Stimulated activated naive B cell treated with anti-CD40 and anti-IgM and Interleukin-4, amounts not matched to agents 10 μg/mL and 1 μg/mL and 100 μg/mL, for 72 hours (primary cell): ENCODE measurements at regions not wholly inside any gene's neighbourhood (a gene's known extent, or its start where the extent isn't known, plus 50 kb on each side); places are given as distances from the start of the nearest gene placed in this dataset.

ENCODE experiments used
- ATAC-seq, 2 donors: fragments of 150-1000 bp; cut with Tn5 transposase; replicated peaks; 2 replicates each; pipeline ENCODE4 v1.10.0; 2021; ENCODE audit warnings: moderate library complexity in 1 of 2
- DNase-seq: peaks from one replicate; pipeline ENCODE4 v3.0.0; 2021
- H3K27ac Mint-ChIP-seq: one replicate; pipeline ENCODE4 v1.8.0; 2022; ENCODE audit warnings: mild to moderate bottlenecking, mixed read lengths
- H3K27me3 Mint-ChIP-seq, 2 donors: one replicate each; pipeline ENCODE4 v1.8.0; 2022; ENCODE audit warnings: mixed read lengths in 2 of 2
- H3K36me3 Mint-ChIP-seq, 2 donors: one replicate each; pipeline ENCODE4 v1.8.0; 2022; ENCODE audit warnings: mixed read lengths in 2 of 2, mild to moderate bottlenecking in 1 of 2
- H3K4me1 Mint-ChIP-seq, 2 donors: one replicate each; pipeline ENCODE4 v1.8.0; 2022; ENCODE audit warnings: mixed read lengths in 2 of 2, mild to moderate bottlenecking in 1 of 2
- H3K4me3 Mint-ChIP-seq, 2 donors: one replicate each; pipeline ENCODE4 v1.8.0; 2022; ENCODE audit warnings: mild to moderate bottlenecking in 2 of 2, mixed read lengths in 2 of 2, moderate library complexity in 1 of 2
- H3K9me3 Mint-ChIP-seq, 2 donors: one replicate each; pipeline ENCODE4 v1.8.0; 2022; ENCODE audit warnings: mixed read lengths in 2 of 2, mild to moderate bottlenecking in 1 of 2

DNA sequence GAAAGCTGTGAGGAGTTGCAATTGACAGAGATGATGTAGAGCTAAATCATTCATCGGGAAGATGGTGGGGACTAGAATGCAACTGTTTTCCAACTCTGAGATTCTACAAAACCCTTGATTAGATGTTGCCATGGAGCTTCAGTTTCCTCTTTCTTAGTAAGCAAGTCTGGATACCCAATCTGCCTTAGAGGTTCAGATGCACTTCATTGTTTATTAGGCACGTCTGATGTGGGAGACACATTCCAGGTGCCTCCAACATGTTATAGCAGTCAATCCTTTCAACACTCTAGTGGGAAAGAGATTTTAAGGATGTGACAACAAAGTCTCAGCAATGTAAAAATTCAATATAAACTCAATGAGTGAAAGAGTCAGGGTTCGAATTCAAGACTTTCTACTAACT is 291.3 kb upstream of the PHYHIPL start:
- no peaks in the 10 kb centered on the region for H3K36me3 Mint-ChIP-seq
- H3K27ac Mint-ChIP-seq, result no peak overlapping the region
- no peaks in the 10 kb centered on the region for H3K27me3 Mint-ChIP-seq
- DNase-seq, result no peak
- H3K4me3 Mint-ChIP-seq, result no peak overlapping the region
- H3K9me3 Mint-ChIP-seq, result peaks cover 13 to 17% of the 10 kb centered on the region in 2 donors
- H3K4me1 Mint-ChIP-seq, result no peaks in the 10 kb centered on the region
- no peak for ATAC-seq

DNA sequence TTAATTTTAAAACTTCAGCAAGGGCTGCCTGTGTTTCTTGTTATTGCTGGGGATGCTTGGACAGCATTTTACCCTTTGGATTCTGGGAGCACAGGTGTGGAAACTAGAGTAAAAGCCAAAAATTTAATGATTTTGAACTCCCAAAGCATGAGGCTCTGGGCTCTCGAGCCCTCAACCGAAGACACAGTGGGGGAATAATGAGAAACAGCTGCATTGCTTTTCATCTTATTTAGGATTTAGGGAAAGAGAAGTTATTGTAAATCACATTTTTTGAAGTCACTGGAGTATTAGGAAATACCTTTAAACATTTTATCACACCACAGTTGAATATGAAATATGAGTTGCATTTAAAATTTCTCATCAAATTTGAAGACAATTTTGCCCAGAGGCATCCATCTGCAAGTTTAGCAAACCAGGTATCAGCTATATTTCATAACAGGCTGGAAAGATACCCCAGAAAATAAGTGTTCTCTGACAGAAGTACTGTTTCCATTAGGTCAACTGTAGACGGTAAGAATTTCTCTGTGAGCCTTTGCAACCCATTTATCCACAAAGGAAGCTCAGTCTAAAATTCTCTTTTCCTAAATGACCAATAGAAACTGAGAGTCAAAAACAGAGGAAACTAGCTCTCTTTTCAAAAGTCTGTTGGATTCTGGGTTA is 290.6 kb upstream of the PHYHIPL start:
- no peak overlapping the region for H3K4me3 Mint-ChIP-seq
- H3K9me3 Mint-ChIP-seq, result peaks cover 11 to 12% of the 10 kb centered on the region in 2 donors
- no peaks in the 10 kb centered on the region for H3K27me3 Mint-ChIP-seq
- H3K36me3 Mint-ChIP-seq, result no peaks in the 10 kb centered on the region
- DNase-seq (no peak), ATAC-seq (no peak)
- H3K4me1 Mint-ChIP-seq, result no peaks in the 10 kb centered on the region
- no peak overlapping the region for H3K27ac Mint-ChIP-seq

GRCh38 chr10:58886406-58886805 is 290.0 kb upstream of the PHYHIPL start:
- DNase-seq (no peak), ATAC-seq (no peak)
- H3K27me3 Mint-ChIP-seq, result no peaks in the 10 kb centered on the region
- no peak overlapping the region for H3K27ac Mint-ChIP-seq
- H3K4me3 Mint-ChIP-seq, result no peak overlapping the region
- no peaks in the 10 kb centered on the region for H3K36me3 Mint-ChIP-seq
- H3K4me1 Mint-ChIP-seq, result no peaks in the 10 kb centered on the region
- H3K9me3 Mint-ChIP-seq, result peaks cover 6 to 7% of the 10 kb centered on the region in 2 donors

DNA sequence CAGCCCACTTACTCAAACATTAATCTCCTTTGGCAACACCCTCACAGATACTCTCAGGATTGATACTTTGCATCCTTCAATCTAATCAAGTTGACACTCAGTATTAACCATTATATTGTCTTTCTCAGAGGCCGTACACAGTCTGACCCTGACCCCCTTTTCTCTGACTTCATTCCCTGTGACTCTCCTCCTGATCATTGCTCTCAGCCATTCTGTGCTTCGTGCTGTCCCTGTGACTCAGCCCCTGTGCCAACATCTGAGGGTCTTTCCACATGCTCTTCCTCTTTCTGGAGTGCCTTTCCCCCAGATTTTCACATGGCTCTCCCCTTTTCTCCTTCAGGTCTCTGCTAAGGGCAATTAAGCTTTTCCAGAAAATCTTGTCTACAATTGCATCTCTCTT is 289.0 kb upstream of the PHYHIPL start:
- Mint-ChIP-seq H3K4me1 (no peaks in the 10 kb centered on the region), H3K36me3 (no peaks in the 10 kb centered on the region), H3K27ac (no peak overlapping the region), H3K27me3 (no peaks in the 10 kb centered on the region), H3K4me3 (no peak overlapping the region), H3K9me3 (peaks cover 1 to 2% of the 10 kb centered on the region in 2 donors)
- DNase-seq, result no peak
- no peak for ATAC-seq

DNA sequence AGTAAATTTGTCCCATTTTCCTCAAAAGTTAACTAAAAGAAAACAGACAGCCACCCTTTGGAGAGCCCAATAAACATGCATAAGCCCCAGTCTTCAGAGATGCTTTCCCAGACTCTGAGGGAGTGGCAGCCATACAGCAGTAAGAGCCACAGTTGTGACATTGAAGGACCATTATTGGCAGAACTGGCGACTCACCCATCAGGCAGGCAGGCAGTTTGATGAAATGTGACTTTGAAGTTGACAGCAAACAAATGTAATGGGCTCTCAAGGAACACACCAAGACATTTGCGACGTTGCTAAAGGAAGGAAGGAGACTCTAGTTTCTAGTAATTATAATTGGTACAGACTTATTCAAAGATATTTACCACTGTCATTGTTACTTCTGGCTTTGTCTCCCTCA is 287.5 kb upstream of the PHYHIPL start:
- no peaks in the 10 kb centered on the region for H3K36me3 Mint-ChIP-seq
- H3K4me3 Mint-ChIP-seq, result no peak overlapping the region
- no peak overlapping the region for H3K27ac Mint-ChIP-seq
- no peaks in the 10 kb centered on the region for H3K27me3 Mint-ChIP-seq
- H3K9me3 Mint-ChIP-seq, result no peaks in the 10 kb centered on the region
- H3K4me1 Mint-ChIP-seq, result no peaks in the 10 kb centered on the region
- no peak for DNase-seq
- no peak for ATAC-seq

GRCh38 chr10:58892031-58892531 is 284.4 kb upstream of the PHYHIPL start:
- H3K27ac Mint-ChIP-seq, result no peak overlapping the region
- no peak for DNase-seq
- H3K9me3 Mint-ChIP-seq, result no peaks in the 10 kb centered on the region
- ATAC-seq, result no peak
- no peaks in the 10 kb centered on the region for H3K36me3 Mint-ChIP-seq
- no peaks in the 10 kb centered on the region for H3K4me1 Mint-ChIP-seq
- no peaks in the 10 kb centered on the region for H3K27me3 Mint-ChIP-seq
- H3K4me3 Mint-ChIP-seq, result no peak overlapping the region

- H3K36me3 Mint-ChIP-seq, result no peaks in the 10 kb centered on the region
- ATAC-seq, result no peak
- H3K4me1 Mint-ChIP-seq, result no peaks in the 10 kb centered on the region
- H3K9me3 Mint-ChIP-seq, result no peaks in the 10 kb centered on the region
- no peak overlapping the region for H3K27ac Mint-ChIP-seq
- H3K4me3 Mint-ChIP-seq, result no peak overlapping the region
- no peak for DNase-seq
- H3K27me3 Mint-ChIP-seq, result no peaks in the 10 kb centered on the region
These were observed 281.5 kb upstream of the PHYHIPL start for GRCh38 chr10:58894929-58895328.

DNA sequence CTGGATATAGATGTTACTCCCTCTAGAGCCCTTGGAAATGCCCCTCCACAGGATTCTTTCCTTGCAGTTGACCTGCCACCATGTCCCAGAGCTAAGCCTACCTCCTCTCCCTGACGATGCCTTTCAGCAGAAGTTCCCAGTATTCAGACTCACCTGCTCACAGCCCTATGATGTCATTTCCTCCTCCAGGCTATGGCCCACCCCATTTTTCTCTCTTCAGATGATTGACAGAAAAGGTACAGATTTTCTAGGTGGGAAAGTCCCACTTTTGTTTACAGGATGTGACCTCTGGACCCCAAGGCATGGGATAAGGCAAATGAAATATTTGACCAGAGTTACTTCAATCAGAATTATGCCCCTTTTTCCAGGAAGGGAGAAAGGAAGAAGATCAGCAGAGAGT is 280.2 kb upstream of the PHYHIPL start:
- Mint-ChIP-seq H3K36me3 (no peaks in the 10 kb centered on the region), H3K27ac (no peak overlapping the region), H3K4me3 (no peak overlapping the region), H3K9me3 (no peaks in the 10 kb centered on the region), H3K4me1 (no peaks in the 10 kb centered on the region), H3K27me3 (no peaks in the 10 kb centered on the region)
- no peak for ATAC-seq
- DNase-seq, result no peak

DNA sequence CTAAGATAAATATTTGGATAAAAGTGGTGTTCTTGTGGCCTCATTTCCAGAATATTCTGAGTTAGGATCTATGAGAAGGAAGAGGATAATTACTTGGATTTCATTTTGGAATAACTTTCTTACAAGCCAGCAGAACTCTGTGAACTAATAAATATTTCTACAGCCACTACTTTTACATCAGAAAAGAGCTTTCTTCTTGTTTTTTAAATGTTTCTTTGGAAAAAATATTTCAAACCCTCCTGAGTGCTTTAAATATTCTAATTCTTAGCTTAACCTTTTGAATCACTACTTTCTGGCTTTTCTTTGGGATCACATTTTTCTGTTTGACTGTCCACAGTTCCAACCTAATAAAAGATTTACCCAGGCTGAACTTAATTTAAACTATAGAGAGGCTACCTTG is 279.2 kb upstream of the PHYHIPL start:
- DNase-seq (no peak), ATAC-seq (no peak)
- Mint-ChIP-seq H3K36me3 (no peaks in the 10 kb centered on the region), H3K27me3 (no peaks in the 10 kb centered on the region), H3K4me1 (no peaks in the 10 kb centered on the region), H3K4me3 (no peak overlapping the region), H3K27ac (no peak overlapping the region), H3K9me3 (peaks cover 0 to 3% of the 10 kb centered on the region in 2 donors)

GRCh38 chr10:58897708-58898107 is 278.7 kb upstream of the PHYHIPL start:
- no peaks in the 10 kb centered on the region for H3K27me3 Mint-ChIP-seq
- no peak for DNase-seq
- peaks cover 0 to 3% of the 10 kb centered on the region in 2 donors for H3K9me3 Mint-ChIP-seq
- H3K4me1 Mint-ChIP-seq, result no peaks in the 10 kb centered on the region
- H3K4me3 Mint-ChIP-seq, result no peak overlapping the region
- H3K36me3 Mint-ChIP-seq, result no peaks in the 10 kb centered on the region
- no peak for ATAC-seq
- no peak overlapping the region for H3K27ac Mint-ChIP-seq

- no peak for DNase-seq
- Mint-ChIP-seq H3K27me3 (no peaks in the 10 kb centered on the region), H3K36me3 (no peaks in the 10 kb centered on the region), H3K4me3 (no peak overlapping the region), H3K4me1 (no peaks in the 10 kb centered on the region), H3K27ac (no peak overlapping the region), H3K9me3 (peaks cover 0 to 3% of the 10 kb centered on the region in 2 donors)
- ATAC-seq, result no peak
These were observed 277.4 kb upstream of the PHYHIPL start for GRCh38 chr10:58898854-58899573.

GRCh38 chr10:58901092-58901646 is 275.3 kb upstream of the PHYHIPL start:
- H3K27ac Mint-ChIP-seq, result no peak overlapping the region
- H3K9me3 Mint-ChIP-seq, result peaks cover 0 to 3% of the 10 kb centered on the region in 2 donors
- no peaks in the 10 kb centered on the region for H3K27me3 Mint-ChIP-seq
- no peak for DNase-seq
- no peak for ATAC-seq
- H3K4me1 Mint-ChIP-seq, result no peaks in the 10 kb centered on the region
- no peak overlapping the region for H3K4me3 Mint-ChIP-seq
- no peaks in the 10 kb centered on the region for H3K36me3 Mint-ChIP-seq

DNA sequence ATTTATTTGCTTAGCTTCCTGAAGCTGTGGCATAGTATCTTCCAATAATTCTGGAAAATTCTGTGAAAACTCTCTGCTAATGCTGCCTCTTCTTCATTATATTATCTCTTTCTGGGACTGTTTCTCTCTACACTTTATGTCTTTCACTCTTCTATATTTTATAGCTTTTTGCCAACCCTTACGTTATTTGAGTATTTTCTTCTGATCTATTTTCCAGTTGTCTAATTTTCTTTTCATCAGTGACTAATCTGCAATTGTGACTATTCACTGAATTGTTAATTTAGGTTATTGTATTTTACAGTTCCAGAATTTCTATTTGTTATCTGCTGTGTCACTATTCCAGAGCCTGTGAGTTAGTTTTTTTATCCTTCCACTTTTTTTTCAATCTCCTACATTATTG is 273.4 kb upstream of the PHYHIPL start:
- no peak overlapping the region for H3K27ac Mint-ChIP-seq
- ATAC-seq, result no peak

DNA sequence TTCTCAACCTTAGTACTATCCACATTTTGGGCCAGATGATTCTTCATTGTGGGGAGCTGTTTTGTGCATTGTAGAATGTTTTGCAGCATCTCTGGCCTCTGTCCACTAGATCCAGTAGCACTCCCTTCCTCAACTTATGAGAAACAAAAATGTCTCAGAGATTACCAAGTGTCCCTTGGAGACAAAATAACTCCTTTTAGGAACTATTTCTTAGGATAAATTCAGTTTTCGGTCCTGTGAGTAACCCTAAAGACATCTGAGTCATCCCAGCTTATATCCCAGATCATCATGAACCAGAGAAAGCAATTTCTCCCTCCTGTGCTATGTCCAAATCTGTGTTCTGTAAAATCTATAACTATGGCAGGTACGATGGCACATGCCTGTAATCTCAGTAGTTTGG is 266.6 kb upstream of the PHYHIPL start:
- DNase-seq, result no peak
- H3K4me1 Mint-ChIP-seq, result no peaks in the 10 kb centered on the region
- H3K4me3 Mint-ChIP-seq, result no peak overlapping the region
- H3K9me3 Mint-ChIP-seq, result peaks cover 0 to 2% of the 10 kb centered on the region in 2 donors
- no peaks in the 10 kb centered on the region for H3K27me3 Mint-ChIP-seq
- H3K36me3 Mint-ChIP-seq, result no peaks in the 10 kb centered on the region
- H3K27ac Mint-ChIP-seq, result no peak overlapping the region
- ATAC-seq, result no peak

More for the DNA sequence above, 273.4 kb upstream of the PHYHIPL start:
- H3K36me3 Mint-ChIP-seq, result no peaks in the 10 kb centered on the region
- DNase-seq, result no peak
- no peak overlapping the region for H3K4me3 Mint-ChIP-seq
- H3K4me1 Mint-ChIP-seq, result no peaks in the 10 kb centered on the region
- H3K27me3 Mint-ChIP-seq, result no peaks in the 10 kb centered on the region
- peaks cover 0 to 3% of the 10 kb centered on the region in 2 donors for H3K9me3 Mint-ChIP-seq

GRCh38 chr10:58913717-58914116 is 262.7 kb upstream of the PHYHIPL start:
- no peaks in the 10 kb centered on the region for H3K4me1 Mint-ChIP-seq
- DNase-seq (no peak), ATAC-seq (no peak)
- peaks cover 0 to 2% of the 10 kb centered on the region in 2 donors for H3K9me3 Mint-ChIP-seq
- H3K36me3 Mint-ChIP-seq, result no peaks in the 10 kb centered on the region
- no peaks in the 10 kb centered on the region for H3K27me3 Mint-ChIP-seq
- H3K27ac Mint-ChIP-seq, result no peak overlapping the region
- H3K4me3 Mint-ChIP-seq, result no peak overlapping the region
